NB4 (cell line): ENCODE measurements at regions not wholly inside any gene's neighbourhood (a gene's known extent, or its start where the extent isn't known, plus 50 kb on each side); places are given as distances from the start of the nearest gene placed in this dataset.

ENCODE experiments used
- DNase-seq: peaks from one replicate; pipeline ENCODE4 v3.0.0; 2010; ENCODE audit warnings: low read depth
- H3K4me3 ChIP-seq: one replicate; pipeline ENCODE4 v1.5.1; 2011; ENCODE audit warnings: mild to moderate bottlenecking, low read depth, low read length, moderate library complexity
- CTCF ChIP-seq: IDR thresholded peaks from one replicate; pipeline ENCODE4 v1.5.1; 2012; ENCODE audit warnings: low read depth, low read length
- MAX ChIP-seq: IDR thresholded peaks from 2 replicates; pipeline ENCODE4 v1.6.1; 2011; ENCODE audit warnings: low read depth, low read length
- MYC ChIP-seq: IDR thresholded peaks from 2 replicates; pipeline ENCODE4 v1.6.1; 2011; ENCODE audit warnings: low read depth, low read length
- POLR2A ChIP-seq: IDR thresholded peaks from 2 replicates; pipeline ENCODE4 v1.6.1; 2011; ENCODE audit warnings: mild to moderate bottlenecking; ENCODE audit not compliant: insufficient read length; ENCODE audit errors: extremely low read depth

- no peak for TF ChIP-seq MAX
- TF ChIP-seq POLR2A: no peak
- no peak for TF ChIP-seq MYC
- no peak for TF ChIP-seq CTCF
- no peak for DNase-seq
- no peak overlapping the region for H3K4me3 ChIP-seq
Measured at GRCh38 chr1:101105877-101106276, 80.3 kb upstream of the DPH5 start.

- DNase-seq: no peak
- TF ChIP-seq POLR2A (no peak), CTCF (no peak), MYC (no peak), MAX (no peak)
- H3K4me3 ChIP-seq: no peak overlapping the region
Measured at GRCh38 chr1:101102426-101103156, 77.0 kb upstream of the DPH5 start.

GRCh38 chr1:101101360-101101759 is 75.8 kb upstream of the DPH5 start:
- TF ChIP-seq MAX (no peak), POLR2A (no peak), CTCF (no peak), MYC (no peak)
- no peak overlapping the region for H3K4me3 ChIP-seq
- no peak for DNase-seq

DNA sequence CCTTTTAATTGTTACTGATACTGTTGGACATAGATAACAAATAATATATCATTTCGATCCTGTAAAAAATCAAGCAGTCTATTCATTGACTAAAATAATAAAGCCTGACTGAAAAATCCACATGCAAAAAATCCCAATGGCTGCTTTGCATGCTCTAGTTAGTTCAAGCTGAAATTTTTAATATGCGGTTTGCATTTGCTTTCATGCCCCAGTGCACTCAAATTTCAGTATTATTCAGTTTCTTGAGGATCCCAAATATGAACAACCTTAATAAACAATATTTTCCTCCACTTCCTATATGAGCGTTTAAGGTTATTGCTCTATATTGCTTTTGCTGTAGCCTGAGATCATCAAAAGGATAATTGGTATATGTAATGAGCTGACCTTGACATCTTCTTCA is 75.1 kb upstream of the DPH5 start:
- no peak overlapping the region for H3K4me3 ChIP-seq
- no peak for TF ChIP-seq MAX
- no peak for TF ChIP-seq POLR2A
- no peak for TF ChIP-seq CTCF
- no peak for TF ChIP-seq MYC
- no peak for DNase-seq

GRCh38 chr1:101098907-101099306 is 73.3 kb upstream of the DPH5 start:
- no peak for DNase-seq
- TF ChIP-seq CTCF: no peak
- TF ChIP-seq POLR2A: no peak
- TF ChIP-seq MAX: no peak
- no peak for TF ChIP-seq MYC
- H3K4me3 ChIP-seq: no peak overlapping the region

- no peak overlapping the region for H3K4me3 ChIP-seq
- no peak for DNase-seq
- TF ChIP-seq MYC (no peak), CTCF (no peak), POLR2A (no peak), MAX (no peak)
Measured at GRCh38 chr1:101098327-101098726, 72.7 kb upstream of the DPH5 start.
